ENCODE measurements at regions not wholly inside any gene's neighbourhood (a gene's known extent, or its start where the extent isn't known, plus 50 kb on each side); places are given as distances from the start of the nearest gene placed in this dataset.

GRCh38 chr16:64892835-64893785 is 228.8 kb downstream of the CDH11 start:
- TF ChIP-seq POLR2AphosphoS5 (IDR thresholded peaks at IDR 0.05; ENCODE audit: low read depth, low read length), result no peak

- TF ChIP-seq SIN3A (IDR thresholded peaks at IDR 0.05; ENCODE audit: borderline replicate concordance, insufficient read depth, low read length) (no peak), REST (IDR thresholded peaks at IDR 0.05; ENCODE audit: insufficient read depth in 1 of 2, low read depth in 2 of 2, low read length in 2 of 2) (no peak), POLR2AphosphoS5 (IDR thresholded peaks at IDR 0.05; ENCODE audit: low read depth, low read length) (no peak), FOXP2 (optimal IDR thresholded peaks at IDR 0.05; ENCODE audit: borderline replicate concordance, extremely low read depth, extremely low read length, insufficient read depth) (no peak), TAF1 (IDR thresholded peaks at IDR 0.05; ENCODE audit: borderline replicate concordance, insufficient read depth, low read length) (no peak)
These were observed 232.4 kb downstream of the CDH11 start for GRCh38 chr16:64889446-64889845.

- TF ChIP-seq FOXP2 (optimal IDR thresholded peaks at IDR 0.05; ENCODE audit: borderline replicate concordance, extremely low read depth, extremely low read length, insufficient read depth) (no peak), SIN3A (IDR thresholded peaks at IDR 0.05; ENCODE audit: borderline replicate concordance, insufficient read depth, low read length) (no peak), POLR2AphosphoS5 (IDR thresholded peaks at IDR 0.05; ENCODE audit: low read depth, low read length) (no peak), REST (IDR thresholded peaks at IDR 0.05; ENCODE audit: insufficient read depth in 1 of 2, low read depth in 2 of 2, low read length in 2 of 2) (no peak), TAF1 (IDR thresholded peaks at IDR 0.05; ENCODE audit: borderline replicate concordance, insufficient read depth, low read length) (no peak)
These were observed 234.2 kb downstream of the CDH11 start for GRCh38 chr16:64887651-64888050.

GRCh38 chr16:64882078-64882784 is 239.6 kb downstream of the CDH11 start:
- TF ChIP-seq POLR2AphosphoS5 (IDR thresholded peaks at IDR 0.05; ENCODE audit: low read depth, low read length), result no peak

GRCh38 chr16:64880994-64881393 is 240.9 kb downstream of the CDH11 start:
- TF ChIP-seq REST (IDR thresholded peaks at IDR 0.05; ENCODE audit: insufficient read depth in 1 of 2, low read depth in 2 of 2, low read length in 2 of 2) (no peak), FOXP2 (optimal IDR thresholded peaks at IDR 0.05; ENCODE audit: borderline replicate concordance, extremely low read depth, extremely low read length, insufficient read depth) (no peak), SIN3A (IDR thresholded peaks at IDR 0.05; ENCODE audit: borderline replicate concordance, insufficient read depth, low read length) (no peak), POLR2AphosphoS5 (IDR thresholded peaks at IDR 0.05; ENCODE audit: low read depth, low read length) (no peak), TAF1 (IDR thresholded peaks at IDR 0.05; ENCODE audit: borderline replicate concordance, insufficient read depth, low read length) (no peak)

GRCh38 chr16:64880006-64880405 is 241.9 kb downstream of the CDH11 start:
- no peak for TF ChIP-seq POLR2AphosphoS5 (IDR thresholded peaks at IDR 0.05; ENCODE audit: low read depth, low read length)
- TF ChIP-seq SIN3A (IDR thresholded peaks at IDR 0.05; ENCODE audit: borderline replicate concordance, insufficient read depth, low read length), result no peak

Data from PFSK-1 (cell line).